Hepatocyte (in vitro differentiated cells): ENCODE measurements at regions not wholly inside any gene's neighbourhood (a gene's known extent, or its start where the extent isn't known, plus 50 kb on each side); places are given as distances from the start of the nearest gene placed in this dataset.

ENCODE experiments used
- EZH2 ChIP-seq: fragments of 200-600 bp; sonication (generic); IDR thresholded peaks from 2 replicates; pipeline ENCODE4 v1.6.1; 2016; ENCODE audit warnings: antibody characterized with exemption, mild to moderate bottlenecking, borderline replicate concordance
- EZH2phosphoT487 ChIP-seq: fragments of 200-600 bp; sonication (generic); IDR thresholded peaks from one replicate; pipeline ENCODE4 v1.6.1; 2018; ENCODE audit warnings: antibody characterized with exemption, mild to moderate bottlenecking, low read depth, moderate library complexity; ENCODE audit not compliant: unreplicated experiment, severe bottlenecking
- TF ChIP-seq, protein P1 (sequence below): fragments of 200-600 bp; sonication (generic); IDR thresholded peaks from 2 replicates; pipeline ENCODE4 v1.5.1; 2016; ENCODE audit warnings: antibody characterized with exemption, mild to moderate bottlenecking; ENCODE audit not compliant: poor library complexity

DNA sequence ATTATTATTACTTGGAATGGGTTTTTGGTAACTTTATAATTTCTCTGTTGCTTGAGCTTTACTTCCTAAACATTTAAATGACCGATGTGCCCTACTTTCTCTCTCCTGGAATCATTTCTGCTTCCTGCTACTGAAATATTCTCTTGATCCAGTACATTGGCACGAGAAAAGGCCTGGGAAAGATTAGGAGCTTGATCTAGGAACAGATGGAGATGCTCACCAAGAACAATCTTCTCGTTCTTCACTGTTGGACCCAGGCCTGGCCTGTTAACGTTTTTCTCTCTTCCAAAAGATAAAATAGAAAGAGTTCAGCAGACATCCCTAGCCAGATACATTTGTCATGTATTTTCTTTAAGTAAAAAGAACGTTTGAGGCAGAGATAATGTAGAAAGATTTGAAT is 1356.8 kb upstream of the CRIM1 start:
- TF ChIP-seq, protein P1, sequence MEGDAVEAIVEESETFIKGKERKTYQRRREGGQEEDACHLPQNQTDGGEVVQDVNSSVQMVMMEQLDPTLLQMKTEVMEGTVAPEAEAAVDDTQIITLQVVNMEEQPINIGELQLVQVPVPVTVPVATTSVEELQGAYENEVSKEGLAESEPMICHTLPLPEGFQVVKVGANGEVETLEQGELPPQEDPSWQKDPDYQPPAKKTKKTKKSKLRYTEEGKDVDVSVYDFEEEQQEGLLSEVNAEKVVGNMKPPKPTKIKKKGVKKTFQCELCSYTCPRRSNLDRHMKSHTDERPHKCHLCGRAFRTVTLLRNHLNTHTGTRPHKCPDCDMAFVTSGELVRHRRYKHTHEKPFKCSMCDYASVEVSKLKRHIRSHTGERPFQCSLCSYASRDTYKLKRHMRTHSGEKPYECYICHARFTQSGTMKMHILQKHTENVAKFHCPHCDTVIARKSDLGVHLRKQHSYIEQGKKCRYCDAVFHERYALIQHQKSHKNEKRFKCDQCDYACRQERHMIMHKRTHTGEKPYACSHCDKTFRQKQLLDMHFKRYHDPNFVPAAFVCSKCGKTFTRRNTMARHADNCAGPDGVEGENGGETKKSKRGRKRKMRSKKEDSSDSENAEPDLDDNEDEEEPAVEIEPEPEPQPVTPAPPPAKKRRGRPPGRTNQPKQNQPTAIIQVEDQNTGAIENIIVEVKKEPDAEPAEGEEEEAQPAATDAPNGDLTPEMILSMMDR: no peak
- no peak for TF ChIP-seq EZH2
- no peak for TF ChIP-seq EZH2phosphoT487
